K562 (cell line): ENCODE measurements at regions not wholly inside any gene's neighbourhood (a gene's known extent, or its start where the extent isn't known, plus 50 kb on each side); places are given as distances from the start of the nearest gene placed in this dataset.

Source experiments
- ATAC-seq: fragments of 200-7000 bp; cut with Tn5 transposase; 3 replicates; pipeline ENCODE4 v1.9.1; 2020; ENCODE audit warnings: moderate library complexity
- BruUV-seq: library from RNA; stranded (reverse); fragments of 400-500 nt; replicated peaks from 2 replicates; lab custom pipeline; 2021; lab: Mats Ljungman, UMichigan
- CTCF ChIA-PET: fragments of 300-600 bp; formaldehyde crosslinking; extraction: SDS; loops from one replicate; lab custom pipeline; 2021; ENCODE audit warnings: low intra/inter-chr PET ratio; lab: Yijun Ruan, JAX
- POLR2A ChIA-PET: fragments of 300-600, 350-650 bp; sonication (Branson Sonifier 250); formaldehyde crosslinking; extraction: SDS; loops from one replicate; lab custom pipeline; 2021; ENCODE audit warnings: antibody characterized with exemption, inconsistent platforms; lab: Yijun Ruan, JAX
- DNase-seq, 4 experiments: peaks; one replicate each; pipeline versions ENCODE4 v3.0.0 to v3.0.0-alpha.2; 2011 to 2018; ENCODE audit warnings: low spot score in 3 of 4, mixed read lengths in 3 of 4; ENCODE audit errors: extremely low read depth in 1 of 4
- FAIRE-seq: peaks from 2 replicates; lab custom pipeline; 2011; peaks lifted over from hg19 to GRCh38; lab: Jason Lieb, UNC
- H2AFZ ChIP-seq: 2 replicates; pipeline ENCODE4 v1.6.0; 2011; ENCODE audit warnings: low read depth, low read length, control low read depth, inconsistent platforms
- H3K27ac ChIP-seq: fragments of 200-600 bp; 3 replicates; pipeline ENCODE4 v1.8.0; 2011; ENCODE audit warnings: low read depth, mild to moderate bottlenecking, control low read depth, inconsistent platforms, low read length, moderate library complexity, mixed read lengths; ENCODE audit errors: extremely low read depth
- H3K27me3 ChIP-seq, 2 experiments: fragments of 300-600 bp in 1 of 2; 2 replicates in 1 of 2; 3 replicates in 1 of 2; pipeline versions ENCODE4 v1.6.0 to v1.8.0; 2011; ENCODE audit warnings: inconsistent platforms in 2 of 2, low read length in 2 of 2, mild to moderate bottlenecking in 1 of 2, mixed read lengths in 1 of 2, moderate library complexity in 1 of 2; ENCODE audit not compliant: control insufficient read depth in 2 of 2, insufficient read depth in 2 of 2
- H3K36me3 ChIP-seq: fragments of 300-600 bp; 3 replicates; pipeline ENCODE4 v1.8.0; 2011; ENCODE audit warnings: mild to moderate bottlenecking, low read length, inconsistent platforms; ENCODE audit not compliant: control insufficient read depth, insufficient read depth
- H3K4me1 ChIP-seq, 2 experiments: fragments of 200-600 bp in 1 of 2; replicated peaks in 1 of 2; 2 replicates in 1 of 2; 3 replicates in 1 of 2; pipeline versions ENCODE4 v1.5.1 to v1.8.0; 2011; ENCODE audit warnings: inconsistent platforms in 2 of 2, low read length in 2 of 2, mild to moderate bottlenecking in 1 of 2, mixed read lengths in 1 of 2, moderate library complexity in 1 of 2; ENCODE audit not compliant: control insufficient read depth in 2 of 2, insufficient read depth in 2 of 2
- H3K4me2 ChIP-seq: 2 replicates; pipeline ENCODE4 v1.6.1; 2011; ENCODE audit warnings: low read length, control low read depth, inconsistent platforms, mixed read lengths; ENCODE audit not compliant: insufficient read depth
- H3K4me3 ChIP-seq: fragments of 200-600 bp; sonication (generic), shearing (Covaris generic); 2 replicates; pipeline ENCODE4 v1.5.1; 2016; ENCODE audit warnings: control low read depth, inconsistent platforms
- H3K79me2 ChIP-seq: fragments of 200-600 bp; 3 replicates; pipeline ENCODE4 v1.8.0; 2011; ENCODE audit warnings: low read length, inconsistent platforms; ENCODE audit not compliant: control insufficient read depth, insufficient read depth
- H3K9ac ChIP-seq, 2 experiments: 2 replicates each; pipeline versions ENCODE4 v1.6.0 to v1.6.1; 2011; ENCODE audit warnings: low read depth in 2 of 2, low read length in 2 of 2, control low read depth in 1 of 2, inconsistent platforms in 1 of 2, mild to moderate bottlenecking in 1 of 2, mixed read lengths in 1 of 2; ENCODE audit not compliant: insufficient read depth in 1 of 2
- H3K9me1 ChIP-seq: one replicate; pipeline ENCODE4 v1.6.0; 2011; ENCODE audit warnings: inconsistent platforms, mild to moderate bottlenecking, low read length, moderate library complexity; ENCODE audit not compliant: control insufficient read depth, insufficient read depth
- H3K9me3 ChIP-seq: replicated peaks from 2 replicates; pipeline ENCODE4 v1.5.1; 2011; ENCODE audit warnings: low read depth, low read length, inconsistent platforms; ENCODE audit not compliant: control insufficient read depth, insufficient read depth
- H4K20me1 ChIP-seq: replicated peaks from 2 replicates; pipeline ENCODE4 v1.6.1; 2011; ENCODE audit warnings: low read length, inconsistent platforms, mixed read lengths; ENCODE audit not compliant: control insufficient read depth, insufficient read depth
- CC2D1A ChIP-seq: fragments of 450-650 bp; IDR thresholded peaks from 2 replicates; pipeline ENCODE4 v1.6.1; 2017; ENCODE audit warnings: mild to moderate bottlenecking
- FOXM1 ChIP-seq, 2 experiments: fragments of 450-650 bp in 1 of 2; sonication (generic) in 1 of 2; formaldehyde crosslinking in 1 of 2; IDR thresholded peaks; 2 replicates each; pipeline versions ENCODE4 v1.6.1 to v1.9.0; 2017 to 2022; ENCODE audit warnings: low read depth in 2 of 2, mild to moderate bottlenecking in 2 of 2, missing genetic modification reagents in 1 of 2, moderate library complexity in 1 of 2
- HNRNPUL1 ChIP-seq: fragments of 200-400 bp; formaldehyde crosslinking; IDR thresholded peaks from 2 replicates; pipeline ENCODE4 v1.6.1; 2017; ENCODE audit warnings: low read length
- TCF7 ChIP-seq: sonication (generic); IDR thresholded peaks from 2 replicates; pipeline ENCODE4 v1.6.1; 2016; ENCODE audit warnings: antibody characterized with exemption, borderline replicate concordance
- TRIM24 ChIP-seq, 2 experiments: fragments of 450-650 bp; IDR thresholded peaks; 2 replicates each; pipeline ENCODE4 v1.6.1; 2016
- ZNF224 ChIP-seq: sonication (generic); formaldehyde crosslinking; IDR thresholded peaks from 2 replicates; pipeline ENCODE4 v1.8.0; 2022; ENCODE audit warnings: mild to moderate bottlenecking, missing genetic modification reagents
- WGBS: fragments of 100-300 bp; shearing (Covaris generic); methylation state at CpG from one replicate; pipeline ENCODE4 v1.1.6; 2016; ENCODE audit warnings: low coverage, mixed read lengths; ENCODE audit not compliant: insufficient coverage; ENCODE audit errors: missing lambda C conversion rate; 5-methylcytosine and 5-hydroxymethylcytosine counted together
- in situ Hi-C: fragments of 300-500 bp; cut with MboI; formaldehyde crosslinking; loops from 4 replicates; pipeline ENCODE4 v1.15.0; 2018; ENCODE audit warnings: inconsistent platforms, mixed read lengths
- intact Hi-C: fragments of 100-400 bp; cut with micrococcal nuclease; formaldehyde crosslinking; loops from 2 replicates; pipeline ENCODE4 v1.14.2; 2022
- TF ChIP-seq, protein P1 (sequence below): fragments of 250-450 bp; sonication (Bioruptor Pico); IDR thresholded peaks from 2 replicates; pipeline ENCODE4 v1.8.0; 2022; ENCODE audit warnings: inconsistent platforms
- TF ChIP-seq, protein P2 (sequence below): fragments of 250-450 bp; sonication (Bioruptor Pico); IDR thresholded peaks from 2 replicates; pipeline ENCODE4 v1.5.0; 2022; ENCODE audit warnings: mild to moderate bottlenecking
- TF ChIP-seq, protein P3 (sequence below): sonication (generic); formaldehyde crosslinking; IDR thresholded peaks from 2 replicates; pipeline ENCODE4 v1.8.0; 2022; ENCODE audit warnings: missing genetic modification reagents, mild to moderate bottlenecking, borderline replicate concordance

- TF ChIP-seq, protein P1, sequence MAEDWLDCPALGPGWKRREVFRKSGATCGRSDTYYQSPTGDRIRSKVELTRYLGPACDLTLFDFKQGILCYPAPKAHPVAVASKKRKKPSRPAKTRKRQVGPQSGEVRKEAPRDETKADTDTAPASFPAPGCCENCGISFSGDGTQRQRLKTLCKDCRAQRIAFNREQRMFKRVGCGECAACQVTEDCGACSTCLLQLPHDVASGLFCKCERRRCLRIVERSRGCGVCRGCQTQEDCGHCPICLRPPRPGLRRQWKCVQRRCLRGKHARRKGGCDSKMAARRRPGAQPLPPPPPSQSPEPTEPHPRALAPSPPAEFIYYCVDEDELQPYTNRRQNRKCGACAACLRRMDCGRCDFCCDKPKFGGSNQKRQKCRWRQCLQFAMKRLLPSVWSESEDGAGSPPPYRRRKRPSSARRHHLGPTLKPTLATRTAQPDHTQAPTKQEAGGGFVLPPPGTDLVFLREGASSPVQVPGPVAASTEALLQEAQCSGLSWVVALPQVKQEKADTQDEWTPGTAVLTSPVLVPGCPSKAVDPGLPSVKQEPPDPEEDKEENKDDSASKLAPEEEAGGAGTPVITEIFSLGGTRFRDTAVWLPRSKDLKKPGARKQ (CRISPR knock-in tag): no peak
- no peak for TF ChIP-seq HNRNPUL1
Observed at GRCh38 chr4:35511851-35512250, 732.5 kb downstream of the ARAP2 start (continued).

DNA sequence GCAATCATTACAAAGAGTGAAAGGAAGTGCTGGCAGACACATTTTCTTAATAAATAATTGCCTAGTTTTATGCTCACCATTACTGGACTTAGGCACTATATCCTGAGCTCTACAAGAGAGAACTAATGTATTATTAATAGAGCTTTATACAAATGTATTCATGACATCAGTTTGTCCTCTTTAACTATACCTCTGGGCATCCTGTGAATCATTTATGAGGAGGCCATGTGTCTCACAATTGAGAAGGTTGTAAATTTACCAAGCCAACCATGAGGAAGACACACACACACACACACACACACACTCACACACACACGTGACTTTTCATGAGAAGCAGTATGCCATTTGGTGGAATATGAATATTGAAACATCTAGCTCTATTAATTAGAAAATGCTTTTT lies 728.2 kb downstream of the ARAP2 start:
- POLR2A ChIA-PET: no interaction called here
- DNase-seq (no peak), ATAC-seq (no peak), FAIRE-seq (no peak)
- CTCF ChIA-PET: no interaction called here
- Histone ChIP-seq H3K79me2 (no peaks in the 10 kb centered on the region), H4K20me1 (no peaks in the 10 kb centered on the region), H3K27ac (no peak overlapping the region), H3K9me3 (no peaks in the 10 kb centered on the region; the same call in 1 of the 2 replicates), H3K27me3 (no peaks in the 10 kb centered on the region), H3K4me3 (no peak overlapping the region), H3K9me1 (no peaks in the 10 kb centered on the region), H3K9ac (no peak overlapping the region), H3K4me1 (no peaks in the 10 kb centered on the region), H3K36me3 (no peaks in the 10 kb centered on the region), H2AFZ (no peak overlapping the region), H3K4me2 (no peak overlapping the region)
- WGBS: 0% methylated on average over 1 of the region's 1 CpG
- BruUV-seq: no TSS peak
- TF ChIP-seq TRIM24 (IDR thresholded peaks at IDR 0.05): no peak
- TF ChIP-seq, protein P2, sequence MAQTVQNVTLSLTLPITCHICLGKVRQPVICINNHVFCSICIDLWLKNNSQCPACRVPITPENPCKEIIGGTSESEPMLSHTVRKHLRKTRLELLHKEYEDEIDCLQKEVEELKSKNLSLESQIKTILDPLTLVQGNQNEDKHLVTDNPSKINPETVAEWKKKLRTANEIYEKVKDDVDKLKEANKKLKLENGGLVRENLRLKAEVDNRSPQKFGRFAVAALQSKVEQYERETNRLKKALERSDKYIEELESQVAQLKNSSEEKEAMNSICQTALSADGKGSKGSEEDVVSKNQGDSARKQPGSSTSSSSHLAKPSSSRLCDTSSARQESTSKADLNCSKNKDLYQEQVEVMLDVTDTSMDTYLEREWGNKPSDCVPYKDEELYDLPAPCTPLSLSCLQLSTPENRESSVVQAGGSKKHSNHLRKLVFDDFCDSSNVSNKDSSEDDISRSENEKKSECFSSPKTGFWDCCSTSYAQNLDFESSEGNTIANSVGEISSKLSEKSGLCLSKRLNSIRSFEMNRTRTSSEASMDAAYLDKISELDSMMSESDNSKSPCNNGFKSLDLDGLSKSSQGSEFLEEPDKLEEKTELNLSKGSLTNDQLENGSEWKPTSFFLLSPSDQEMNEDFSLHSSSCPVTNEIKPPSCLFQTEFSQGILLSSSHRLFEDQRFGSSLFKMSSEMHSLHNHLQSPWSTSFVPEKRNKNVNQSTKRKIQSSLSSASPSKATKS: no peak
- TF ChIP-seq ZNF224 (CRISPR knock-in tag): no peak
- TF ChIP-seq, protein P3, sequence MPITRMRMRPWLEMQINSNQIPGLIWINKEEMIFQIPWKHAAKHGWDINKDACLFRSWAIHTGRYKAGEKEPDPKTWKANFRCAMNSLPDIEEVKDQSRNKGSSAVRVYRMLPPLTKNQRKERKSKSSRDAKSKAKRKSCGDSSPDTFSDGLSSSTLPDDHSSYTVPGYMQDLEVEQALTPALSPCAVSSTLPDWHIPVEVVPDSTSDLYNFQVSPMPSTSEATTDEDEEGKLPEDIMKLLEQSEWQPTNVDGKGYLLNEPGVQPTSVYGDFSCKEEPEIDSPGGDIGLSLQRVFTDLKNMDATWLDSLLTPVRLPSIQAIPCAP (CRISPR knock-in tag): no peak
- TF ChIP-seq CC2D1A: no peak
- TF ChIP-seq TCF7: no peak
- TF ChIP-seq FOXM1 (IDR thresholded peaks at IDR 0.05; ENCODE audit: low read depth): no peak
- no peak for TF ChIP-seq FOXM1 (CRISPR knock-in tag; IDR thresholded peaks at IDR 0.05; ENCODE audit: low read depth)
- in situ Hi-C loops: no loop called here
- intact Hi-C loops: no loop called here
